Activated naive CD8-positive, alpha-beta T cell treated with anti-CD3 and anti-CD28 coated beads, Interleukin-2, amount 50 U/mL, for 24 hours (primary cell): ENCODE measurements at regions not wholly inside any gene's neighbourhood (a gene's known extent, or its start where the extent isn't known, plus 50 kb on each side); places are given as distances from the start of the nearest gene placed in this dataset.

ENCODE experiments used
- ATAC-seq: fragments of 150-1000 bp; cut with Tn5 transposase; one replicate; pipeline ENCODE4 v1.10.0; 2021
- DNase-seq: peaks from one replicate; pipeline ENCODE4 v3.0.0; 2021
- H3K27ac Mint-ChIP-seq: one replicate; pipeline ENCODE4 v1.8.0; 2021; ENCODE audit warnings: mild to moderate bottlenecking, mixed read lengths
- H3K27me3 Mint-ChIP-seq: one replicate; pipeline ENCODE4 v1.8.0; 2021; ENCODE audit warnings: mixed read lengths
- H3K36me3 Mint-ChIP-seq: one replicate; pipeline ENCODE4 v1.8.0; 2021; ENCODE audit warnings: low read depth, mixed read lengths
- H3K4me1 Mint-ChIP-seq: one replicate; pipeline ENCODE4 v1.8.0; 2021; ENCODE audit warnings: mixed read lengths
- H3K4me3 Mint-ChIP-seq: one replicate; pipeline ENCODE4 v1.8.0; 2021; ENCODE audit warnings: mild to moderate bottlenecking, moderate library complexity, mixed read lengths
- H3K9me3 Mint-ChIP-seq: one replicate; pipeline ENCODE4 v1.8.0; 2021; ENCODE audit warnings: mixed read lengths

GRCh38 chr2:126793885-126794613, 104.6 kb upstream of the TEX51 start:
- no peak overlapping the region for H3K4me3 Mint-ChIP-seq
- no peaks in the 10 kb centered on the region for H3K4me1 Mint-ChIP-seq
- no peak overlapping the region for H3K27ac Mint-ChIP-seq
- no peaks in the 10 kb centered on the region for H3K9me3 Mint-ChIP-seq
- DNase-seq (no peak), ATAC-seq (no peak)
- no peaks in the 10 kb centered on the region for H3K36me3 Mint-ChIP-seq
- peaks cover 10% of the 10 kb centered on the region for H3K27me3 Mint-ChIP-seq

- no peaks in the 10 kb centered on the region for H3K36me3 Mint-ChIP-seq
Observed at GRCh38 chr2:126795656-126796055, 103.0 kb upstream of the TEX51 start.

GRCh38 chr2:126796931-126797621, 101.6 kb upstream of the TEX51 start:
- Mint-ChIP-seq H3K4me1 (no peaks in the 10 kb centered on the region), H3K4me3 (no peak overlapping the region), H3K27me3 (peaks cover 10% of the 10 kb centered on the region), H3K9me3 (no peaks in the 10 kb centered on the region), H3K27ac (no peak overlapping the region), H3K36me3 (no peaks in the 10 kb centered on the region)
- ATAC-seq = no peak
- DNase-seq = no peak

More at GRCh38 chr2:126795656-126796055, 103.0 kb upstream of the TEX51 start:
- DNase-seq (no peak), ATAC-seq (no peak)
- peaks cover 10% of the 10 kb centered on the region for H3K27me3 Mint-ChIP-seq
- H3K9me3 Mint-ChIP-seq = no peaks in the 10 kb centered on the region
- H3K4me3 Mint-ChIP-seq = no peak overlapping the region
- H3K4me1 Mint-ChIP-seq = no peaks in the 10 kb centered on the region
- no peak overlapping the region for H3K27ac Mint-ChIP-seq

GRCh38 chr2:126797622-126798275, 100.9 kb upstream of the TEX51 start:
- H3K9me3 Mint-ChIP-seq = no peaks in the 10 kb centered on the region
- DNase-seq (no peak), ATAC-seq (no peak)
- H3K4me3 Mint-ChIP-seq = no peak overlapping the region
- H3K27me3 Mint-ChIP-seq = peaks cover 10% of the 10 kb centered on the region
- H3K4me1 Mint-ChIP-seq = no peaks in the 10 kb centered on the region
- no peaks in the 10 kb centered on the region for H3K36me3 Mint-ChIP-seq
- H3K27ac Mint-ChIP-seq = no peak overlapping the region

GRCh38 chr2:126798276-126799140, 100.2 kb upstream of the TEX51 start:
- DNase-seq (no peak), ATAC-seq (no peak)
- H3K9me3 Mint-ChIP-seq = no peaks in the 10 kb centered on the region
- no peak overlapping the region for H3K27ac Mint-ChIP-seq
- H3K36me3 Mint-ChIP-seq = no peaks in the 10 kb centered on the region
- peaks cover 8% of the 10 kb centered on the region for H3K27me3 Mint-ChIP-seq
- H3K4me1 Mint-ChIP-seq = no peaks in the 10 kb centered on the region
- no peak overlapping the region for H3K4me3 Mint-ChIP-seq

GRCh38 chr2:126799301-126799700, 99.4 kb upstream of the TEX51 start:
- H3K27ac Mint-ChIP-seq = no peak overlapping the region
- no peak for ATAC-seq
- no peaks in the 10 kb centered on the region for H3K36me3 Mint-ChIP-seq
- no peak overlapping the region for H3K4me3 Mint-ChIP-seq
- H3K27me3 Mint-ChIP-seq = peaks cover 6% of the 10 kb centered on the region
- no peaks in the 10 kb centered on the region for H3K4me1 Mint-ChIP-seq
- no peaks in the 10 kb centered on the region for H3K9me3 Mint-ChIP-seq
- DNase-seq = no peak

GRCh38 chr2:126801473-126801872, 97.2 kb upstream of the TEX51 start:
- H3K4me3 Mint-ChIP-seq = no peak overlapping the region
- no peaks in the 10 kb centered on the region for H3K27me3 Mint-ChIP-seq
- H3K9me3 Mint-ChIP-seq = no peaks in the 10 kb centered on the region
- no peak for DNase-seq
- H3K27ac Mint-ChIP-seq = no peak overlapping the region
- no peaks in the 10 kb centered on the region for H3K36me3 Mint-ChIP-seq
- ATAC-seq = no peak
- H3K4me1 Mint-ChIP-seq = no peaks in the 10 kb centered on the region

- DNase-seq (no peak), ATAC-seq (no peak)
- H3K4me3 Mint-ChIP-seq = no peak overlapping the region
- H3K27me3 Mint-ChIP-seq = peaks cover under 1% of the 10 kb centered on the region
- H3K9me3 Mint-ChIP-seq = no peaks in the 10 kb centered on the region
- no peaks in the 10 kb centered on the region for H3K36me3 Mint-ChIP-seq
- no peaks in the 10 kb centered on the region for H3K4me1 Mint-ChIP-seq
- no peak overlapping the region for H3K27ac Mint-ChIP-seq
Observed at GRCh38 chr2:126802316-126802715, 96.4 kb upstream of the TEX51 start.

- Mint-ChIP-seq H3K4me3 (no peak overlapping the region), H3K4me1 (no peaks in the 10 kb centered on the region), H3K27me3 (peaks cover 5% of the 10 kb centered on the region), H3K27ac (no peak overlapping the region), H3K9me3 (no peaks in the 10 kb centered on the region), H3K36me3 (no peaks in the 10 kb centered on the region)
- ATAC-seq = no peak
- no peak for DNase-seq
Observed at GRCh38 chr2:126802774-126803433, 95.8 kb upstream of the TEX51 start.

- Mint-ChIP-seq H3K27ac (no peak overlapping the region), H3K27me3 (peaks cover 5% of the 10 kb centered on the region), H3K4me1 (no peaks in the 10 kb centered on the region), H3K36me3 (no peaks in the 10 kb centered on the region), H3K9me3 (no peaks in the 10 kb centered on the region), H3K4me3 (no peak overlapping the region)
- DNase-seq = no peak
- ATAC-seq = no peak
Observed at GRCh38 chr2:126803434-126803775, 95.3 kb upstream of the TEX51 start.

GRCh38 chr2:126804347-126804746, 94.3 kb upstream of the TEX51 start:
- Mint-ChIP-seq H3K27ac (no peak overlapping the region), H3K9me3 (no peaks in the 10 kb centered on the region), H3K4me3 (no peak overlapping the region), H3K36me3 (no peaks in the 10 kb centered on the region), H3K27me3 (peaks cover 5% of the 10 kb centered on the region), H3K4me1 (no peaks in the 10 kb centered on the region)
- DNase-seq = no peak
- no peak for ATAC-seq

GRCh38 chr2:126808929-126809328, 89.8 kb upstream of the TEX51 start:
- H3K4me1 Mint-ChIP-seq = no peaks in the 10 kb centered on the region
- H3K4me3 Mint-ChIP-seq = no peak overlapping the region
- no peaks in the 10 kb centered on the region for H3K36me3 Mint-ChIP-seq
- peaks cover 8% of the 10 kb centered on the region for H3K27me3 Mint-ChIP-seq
- H3K27ac Mint-ChIP-seq = no peak overlapping the region
- no peaks in the 10 kb centered on the region for H3K9me3 Mint-ChIP-seq
- ATAC-seq (no peak), DNase-seq (no peak)

GRCh38 chr2:126809340-126809739, 89.3 kb upstream of the TEX51 start:
- Mint-ChIP-seq H3K27me3 (peaks cover 11% of the 10 kb centered on the region), H3K9me3 (no peaks in the 10 kb centered on the region), H3K36me3 (no peaks in the 10 kb centered on the region), H3K4me1 (no peaks in the 10 kb centered on the region), H3K27ac (no peak overlapping the region), H3K4me3 (no peak overlapping the region)
- DNase-seq (no peak), ATAC-seq (no peak)

GRCh38 chr2:126810001-126810400, 88.7 kb upstream of the TEX51 start:
- H3K4me3 Mint-ChIP-seq = no peak overlapping the region
- no peak overlapping the region for H3K27ac Mint-ChIP-seq
- no peak for DNase-seq
- H3K36me3 Mint-ChIP-seq = no peaks in the 10 kb centered on the region
- no peaks in the 10 kb centered on the region for H3K4me1 Mint-ChIP-seq
- H3K27me3 Mint-ChIP-seq = peaks cover 16% of the 10 kb centered on the region
- no peaks in the 10 kb centered on the region for H3K9me3 Mint-ChIP-seq
- ATAC-seq = no peak
